Retinal pigment epithelial cell (primary cell): ENCODE measurements at regions not wholly inside any gene's neighbourhood (a gene's known extent, or its start where the extent isn't known, plus 50 kb on each side); places are given as distances from the start of the nearest gene placed in this dataset.

Experiments
- DNase-seq: peaks from one replicate; pipeline ENCODE4 v3.0.0-alpha.2; 2010; ENCODE audit warnings: low read depth
- H3K4me3 ChIP-seq: 2 replicates; pipeline ENCODE4 v1.5.1; 2011; ENCODE audit warnings: mild to moderate bottlenecking, low read length, control low read depth, moderate library complexity
- CTCF ChIP-seq: conservative IDR thresholded peaks from 2 replicates; pipeline ENCODE4 v1.5.1; 2011; ENCODE audit warnings: low read depth, low read length, control low read depth, inconsistent platforms

DNA sequence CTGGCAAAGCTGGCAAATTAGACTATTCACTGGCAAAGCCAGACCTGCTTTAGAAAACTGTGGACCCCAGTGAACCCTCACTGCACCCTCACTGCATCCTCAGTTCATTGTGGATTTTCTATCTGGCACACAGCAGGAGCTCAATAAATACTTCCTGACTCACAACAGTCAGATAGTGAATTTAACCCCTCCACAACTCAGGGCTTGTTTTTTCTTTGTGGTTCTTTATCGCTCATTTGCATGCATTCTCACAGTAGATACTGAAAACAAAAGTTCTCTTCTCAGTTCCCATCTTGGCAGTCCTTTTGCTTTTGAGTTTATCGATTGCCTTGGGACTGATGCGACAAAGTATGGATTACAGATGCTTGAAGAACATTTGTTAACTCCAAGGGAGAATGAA is 99.8 kb downstream of the ACTL7B start:
- TF ChIP-seq CTCF: no peak

GRCh38 chr9:108751369-108751768 is 104.4 kb downstream of the ACTL7B start:
- TF ChIP-seq CTCF: no peak
- H3K4me3 ChIP-seq: no peak overlapping the region
- no peak for DNase-seq

More for the DNA sequence above, 99.8 kb downstream of the ACTL7B start:
- H3K4me3 ChIP-seq: no peak overlapping the region
- DNase-seq: no peak

DNA sequence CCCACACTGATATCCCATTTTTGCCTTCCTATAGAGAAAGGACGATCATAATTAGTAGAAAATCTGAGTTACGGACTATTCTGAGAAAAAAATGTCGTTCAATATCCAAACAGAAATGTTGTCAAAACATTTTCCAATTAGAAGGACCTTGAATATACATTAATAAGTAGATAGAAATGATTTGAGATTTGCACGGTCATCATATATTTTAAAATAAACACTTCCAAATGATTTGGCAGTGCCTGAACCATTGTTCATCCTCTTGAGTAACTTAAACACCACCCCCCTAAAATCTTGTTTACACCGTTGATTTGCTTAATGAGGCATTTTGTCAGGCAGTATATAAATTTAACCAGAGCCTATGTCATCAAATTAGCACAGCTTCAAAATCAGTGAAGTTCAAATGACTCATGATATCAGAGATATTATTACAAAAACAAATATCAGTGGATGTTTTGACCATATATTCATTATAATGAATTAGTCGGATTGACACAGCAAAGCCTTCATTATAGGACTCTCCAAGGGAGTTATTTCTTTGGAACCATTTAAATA is 105.0 kb downstream of the ACTL7B start:
- no peak for TF ChIP-seq CTCF
- DNase-seq: no peak
- H3K4me3 ChIP-seq: no peak overlapping the region

DNA sequence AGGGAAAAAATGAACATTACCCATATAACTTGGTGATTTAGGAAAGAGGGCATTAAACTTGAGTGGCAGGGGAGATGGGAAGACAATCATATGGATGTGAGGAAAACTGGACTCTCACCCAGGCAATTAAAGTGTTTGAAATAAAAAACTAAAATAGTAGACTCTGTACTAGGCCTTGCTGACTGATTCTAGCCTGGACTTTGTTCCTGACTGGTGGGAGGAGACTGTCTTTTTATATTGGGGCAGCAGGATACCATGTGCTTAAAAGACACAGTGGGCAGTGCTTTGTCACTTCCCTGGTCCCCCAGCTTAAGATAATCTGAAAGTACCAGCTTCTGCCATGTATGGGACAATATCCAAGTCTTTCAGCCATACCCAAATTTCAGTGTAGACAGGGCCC is 107.0 kb downstream of the ACTL7B start:
- DNase-seq: no peak
- H3K4me3 ChIP-seq: no peak overlapping the region
- no peak for TF ChIP-seq CTCF

DNA sequence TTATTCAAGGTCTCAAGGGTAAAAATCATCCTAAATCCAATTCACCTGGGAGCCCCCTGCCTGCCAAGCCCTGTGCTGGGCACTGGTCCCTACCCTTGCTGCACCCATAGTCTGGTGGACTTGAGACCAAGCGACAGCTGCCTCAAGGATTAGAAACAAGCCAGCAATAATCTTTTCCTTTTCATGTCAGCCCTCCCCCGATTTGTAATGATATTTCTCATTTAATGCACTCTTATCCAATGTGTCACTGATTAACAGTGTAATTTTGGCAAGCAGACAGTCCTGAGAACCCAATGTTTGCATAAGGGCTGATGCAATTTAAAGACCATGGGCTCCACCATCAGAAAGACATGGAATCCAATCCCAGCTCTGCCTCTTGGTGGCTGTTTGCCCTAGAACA is 108.9 kb downstream of the ACTL7B start:
- TF ChIP-seq CTCF: no peak
- no peak overlapping the region for H3K4me3 ChIP-seq
- peak; percentile 59 for DNase-seq

- no peak for TF ChIP-seq CTCF
- no peak overlapping the region for H3K4me3 ChIP-seq
- no peak for DNase-seq
These were observed 109.8 kb downstream of the ACTL7B start for GRCh38 chr9:108746001-108746400.

DNA sequence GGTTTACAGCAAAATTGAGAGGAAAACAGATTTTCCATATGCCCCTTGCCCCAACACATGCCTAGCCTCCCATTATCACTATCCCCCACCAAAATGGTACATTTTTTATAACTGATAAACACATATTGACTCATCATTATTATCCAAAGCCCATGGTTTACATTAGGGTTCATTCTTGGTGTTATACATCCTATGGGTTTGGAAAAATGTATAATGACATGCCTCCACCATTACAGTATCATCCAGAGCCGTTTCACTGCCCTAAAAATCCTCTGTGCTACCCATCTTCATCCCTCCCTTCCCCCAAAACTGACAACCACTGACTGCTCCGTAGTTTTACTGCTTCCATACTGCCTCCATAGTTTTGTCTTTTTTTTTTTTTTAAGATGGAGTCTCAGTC is 111.1 kb downstream of the ACTL7B start:
- no peak for TF ChIP-seq CTCF
- H3K4me3 ChIP-seq: no peak overlapping the region
- DNase-seq: no peak
